ENCODE measurements at regions not wholly inside any gene's neighbourhood (a gene's known extent, or its start where the extent isn't known, plus 50 kb on each side); places are given as distances from the start of the nearest gene placed in this dataset.

- no peaks in the 10 kb centered on the region for H3K4me1 Mint-ChIP-seq
- Histone ChIP-seq H3K9me3 (replicated peaks in 1 of 2; ENCODE audit: control insufficient read depth in 1 of 2, insufficient read depth in 1 of 2, low read length in 2 of 2) (peaks cover 2 to 22% of the 10 kb centered on the region in 2 donors), H4K20me1 (ENCODE audit: insufficient read depth, low read length) (no peaks in the 10 kb centered on the region), H3K36me3 (replicated peaks in 1 of 2; ENCODE audit: control insufficient read depth in 1 of 2, insufficient read depth in 2 of 2, low read length in 2 of 2) (no peaks in the 10 kb centered on the region), H3K4me1 (ENCODE audit: control insufficient read depth in 1 of 2, insufficient read depth in 2 of 2, low read length in 2 of 2) (no peaks in the 10 kb centered on the region), H3K27me3 (ENCODE audit: control insufficient read depth in 2 of 2, insufficient read depth in 2 of 2, low read length in 2 of 2) (no peaks in the 10 kb centered on the region), H3K4me3 (replicated peaks in 1 of 3; ENCODE audit: low read depth in 2 of 3, low read length in 3 of 3) (no peak overlapping the region), H3K4me2 (replicated peaks; ENCODE audit: extremely low read depth, low read length, poor library complexity, severe bottlenecking) (no peak overlapping the region), H3K27ac (ENCODE audit: low read depth in 1 of 2, low read length in 2 of 2) (no peak overlapping the region), H3K9ac (ENCODE audit: insufficient read depth, low read length, poor library complexity, severe bottlenecking) (no peak overlapping the region), H2AFZ (ENCODE audit: insufficient read depth, low read depth, low read length, poor library complexity, severe bottlenecking) (no peak overlapping the region), H3K79me2 (ENCODE audit: insufficient read depth, low read length) (no peaks in the 10 kb centered on the region)
- intact Hi-C loops (cut with micrococcal nuclease): no loop called here
- H3K36me3 Mint-ChIP-seq: no peaks in the 10 kb centered on the region
- H3K27ac Mint-ChIP-seq: no peak overlapping the region
- H3K9me3 Mint-ChIP-seq: peaks cover 0 to 12% (median 7%) of the 10 kb centered on the region in 7 donors
- no peak overlapping the region for H3K4me3 Mint-ChIP-seq
- TF ChIP-seq, protein P1, sequence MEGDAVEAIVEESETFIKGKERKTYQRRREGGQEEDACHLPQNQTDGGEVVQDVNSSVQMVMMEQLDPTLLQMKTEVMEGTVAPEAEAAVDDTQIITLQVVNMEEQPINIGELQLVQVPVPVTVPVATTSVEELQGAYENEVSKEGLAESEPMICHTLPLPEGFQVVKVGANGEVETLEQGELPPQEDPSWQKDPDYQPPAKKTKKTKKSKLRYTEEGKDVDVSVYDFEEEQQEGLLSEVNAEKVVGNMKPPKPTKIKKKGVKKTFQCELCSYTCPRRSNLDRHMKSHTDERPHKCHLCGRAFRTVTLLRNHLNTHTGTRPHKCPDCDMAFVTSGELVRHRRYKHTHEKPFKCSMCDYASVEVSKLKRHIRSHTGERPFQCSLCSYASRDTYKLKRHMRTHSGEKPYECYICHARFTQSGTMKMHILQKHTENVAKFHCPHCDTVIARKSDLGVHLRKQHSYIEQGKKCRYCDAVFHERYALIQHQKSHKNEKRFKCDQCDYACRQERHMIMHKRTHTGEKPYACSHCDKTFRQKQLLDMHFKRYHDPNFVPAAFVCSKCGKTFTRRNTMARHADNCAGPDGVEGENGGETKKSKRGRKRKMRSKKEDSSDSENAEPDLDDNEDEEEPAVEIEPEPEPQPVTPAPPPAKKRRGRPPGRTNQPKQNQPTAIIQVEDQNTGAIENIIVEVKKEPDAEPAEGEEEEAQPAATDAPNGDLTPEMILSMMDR (IDR thresholded peaks at IDR 0.05): no peak
- H3K27me3 Mint-ChIP-seq (ENCODE audit: low read depth in 3 of 3): no peaks in the 10 kb centered on the region
- no peak for DNase-seq
- WGBS (ENCODE audit: insufficient coverage): no CpG with 5 or more reads among the region's 4 CpGs
These were observed 971.8 kb upstream of the AGA start for GRCh38 chr4:178414042-178414441.

- H3K4me1 ChIP-seq (ENCODE audit: control insufficient read depth in 1 of 2, insufficient read depth in 2 of 2, low read length in 2 of 2): no peaks in the 10 kb centered on the region
- Mint-ChIP-seq H3K27ac (no peak overlapping the region), H3K36me3 (no peaks in the 10 kb centered on the region), H3K4me3 (no peak overlapping the region), H3K4me1 (no peaks in the 10 kb centered on the region), H3K9me3 (peaks cover 3 to 12% (median 5%) of the 10 kb centered on the region in 7 donors), H3K27me3 (ENCODE audit: low read depth in 3 of 3) (no peaks in the 10 kb centered on the region)
- no peak overlapping the region for H3K9ac ChIP-seq (ENCODE audit: insufficient read depth, low read length, poor library complexity, severe bottlenecking)
- H3K4me3 ChIP-seq (replicated peaks in 1 of 3; ENCODE audit: low read depth in 2 of 3, low read length in 3 of 3): no peak overlapping the region
- TF ChIP-seq, protein P1 (IDR thresholded peaks at IDR 0.05): no peak
- H3K9me3 ChIP-seq (replicated peaks in 1 of 2; ENCODE audit: control insufficient read depth in 1 of 2, insufficient read depth in 1 of 2, low read length in 2 of 2): peaks cover 6 to 22% of the 10 kb centered on the region in 2 donors
- H3K4me2 ChIP-seq (replicated peaks; ENCODE audit: extremely low read depth, low read length, poor library complexity, severe bottlenecking): no peak overlapping the region
- no peaks in the 10 kb centered on the region for H3K79me2 ChIP-seq (ENCODE audit: insufficient read depth, low read length)
- WGBS (ENCODE audit: insufficient coverage): 97% methylated on average over 14 of the region's 18 CpGs
- no peaks in the 10 kb centered on the region for H4K20me1 ChIP-seq (ENCODE audit: insufficient read depth, low read length)
- intact Hi-C loops (cut with micrococcal nuclease): no loop called here
- no peak for DNase-seq
- H3K27me3 ChIP-seq (ENCODE audit: control insufficient read depth in 2 of 2, insufficient read depth in 2 of 2, low read length in 2 of 2): no peaks in the 10 kb centered on the region
- H2AFZ ChIP-seq (ENCODE audit: insufficient read depth, low read depth, low read length, poor library complexity, severe bottlenecking): no peak overlapping the region
- H3K36me3 ChIP-seq (replicated peaks in 1 of 2; ENCODE audit: control insufficient read depth in 1 of 2, insufficient read depth in 2 of 2, low read length in 2 of 2): no peaks in the 10 kb centered on the region
- H3K27ac ChIP-seq (ENCODE audit: low read depth in 1 of 2, low read length in 2 of 2): no peak overlapping the region
These were observed 972.7 kb upstream of the AGA start for GRCh38 chr4:178414881-178415446.

All from CD14-positive monocyte (primary cell).